ENCODE measurements at regions not wholly inside any gene's neighbourhood (a gene's known extent, or its start where the extent isn't known, plus 50 kb on each side); places are given as distances from the start of the nearest gene placed in this dataset.

GRCh38 chr12:127966331-127966730, 300.6 kb upstream of the TMEM132C start:
- Histone ChIP-seq H3K4me2 (ENCODE audit: low read depth, low read length, poor library complexity, severe bottlenecking) (no peak overlapping the region), H3K79me2 (ENCODE audit: insufficient read depth, low read length) (no peaks in the 10 kb centered on the region), H3K27me3 (ENCODE audit: low read length) (no peaks in the 10 kb centered on the region), H4K20me1 (ENCODE audit: low read depth, low read length) (no peaks in the 10 kb centered on the region), H3K9me3 (ENCODE audit: insufficient read depth, low read length) (no peaks in the 10 kb centered on the region), H3K36me3 (ENCODE audit: low read length) (no peaks in the 10 kb centered on the region), H3F3A (ENCODE audit: insufficient read depth) (no peaks in the 10 kb centered on the region), H3K9ac (ENCODE audit: low read length) (no peak overlapping the region), H3K4me3 (ENCODE audit: insufficient read depth, low read length, poor library complexity, severe bottlenecking) (no peak overlapping the region), H3K9me2 (replicated peaks; ENCODE audit: insufficient read depth, low read length) (no peaks in the 10 kb centered on the region), H3K27ac (ENCODE audit: low read depth, low read length) (no peak overlapping the region), H2AFZ (ENCODE audit: low read depth, low read length, severe bottlenecking) (no peak overlapping the region)
- TF ChIP-seq EZH2phosphoT487 (conservative IDR thresholded peaks at IDR 0.05; ENCODE audit: low read length) (no peak), CTCF (IDR thresholded peaks at IDR 0.05; ENCODE audit: insufficient read depth, low read length, poor library complexity, severe bottlenecking) (no peak)

GRCh38 chr12:127970491-127970890, 296.5 kb upstream of the TMEM132C start:
- Histone ChIP-seq H3K36me3 (ENCODE audit: low read length) (no peaks in the 10 kb centered on the region), H3K9ac (ENCODE audit: low read length) (no peak overlapping the region), H3K27ac (ENCODE audit: low read depth, low read length) (no peak overlapping the region), H2AFZ (ENCODE audit: low read depth, low read length, severe bottlenecking) (no peak overlapping the region), H4K20me1 (ENCODE audit: low read depth, low read length) (no peaks in the 10 kb centered on the region), H3K9me2 (replicated peaks; ENCODE audit: insufficient read depth, low read length) (no peaks in the 10 kb centered on the region), H3K79me2 (ENCODE audit: insufficient read depth, low read length) (no peaks in the 10 kb centered on the region), H3K4me2 (ENCODE audit: low read depth, low read length, poor library complexity, severe bottlenecking) (no peak overlapping the region), H3K4me3 (ENCODE audit: insufficient read depth, low read length, poor library complexity, severe bottlenecking) (no peak overlapping the region), H3F3A (ENCODE audit: insufficient read depth) (no peaks in the 10 kb centered on the region), H3K27me3 (ENCODE audit: low read length) (no peaks in the 10 kb centered on the region), H3K9me3 (ENCODE audit: insufficient read depth, low read length) (no peaks in the 10 kb centered on the region)
- no peak for TF ChIP-seq CTCF (IDR thresholded peaks at IDR 0.05; ENCODE audit: insufficient read depth, low read length, poor library complexity, severe bottlenecking)
- no peak for TF ChIP-seq EZH2phosphoT487 (conservative IDR thresholded peaks at IDR 0.05; ENCODE audit: low read length)

- no peaks in the 10 kb centered on the region for H4K20me1 ChIP-seq (ENCODE audit: low read depth, low read length)
- no peak overlapping the region for H3K27ac ChIP-seq (ENCODE audit: low read depth, low read length)
- no peaks in the 10 kb centered on the region for H3K79me2 ChIP-seq (ENCODE audit: insufficient read depth, low read length)
- no peaks in the 10 kb centered on the region for H3K9me3 ChIP-seq (ENCODE audit: insufficient read depth, low read length)
- H3K9ac ChIP-seq (ENCODE audit: low read length), result no peak overlapping the region
- no peaks in the 10 kb centered on the region for H3K36me3 ChIP-seq (ENCODE audit: low read length)
- no peaks in the 10 kb centered on the region for H3K9me2 ChIP-seq (replicated peaks; ENCODE audit: insufficient read depth, low read length)
- H3K27me3 ChIP-seq (ENCODE audit: low read length), result no peaks in the 10 kb centered on the region
- no peak overlapping the region for H2AFZ ChIP-seq (ENCODE audit: low read depth, low read length, severe bottlenecking)
- no peak for TF ChIP-seq CTCF (IDR thresholded peaks at IDR 0.05; ENCODE audit: insufficient read depth, low read length, poor library complexity, severe bottlenecking)
- no peak for TF ChIP-seq EZH2phosphoT487 (conservative IDR thresholded peaks at IDR 0.05; ENCODE audit: low read length)
- no peak overlapping the region for H3K4me2 ChIP-seq (ENCODE audit: low read depth, low read length, poor library complexity, severe bottlenecking)
- no peak overlapping the region for H3K4me3 ChIP-seq (ENCODE audit: insufficient read depth, low read length, poor library complexity, severe bottlenecking)
- no peaks in the 10 kb centered on the region for H3F3A ChIP-seq (ENCODE audit: insufficient read depth)
These were observed 286.4 kb upstream of the TMEM132C start for GRCh38 chr12:127980585-127980984.
